HCT116 (cell line): ENCODE measurements at regions not wholly inside any gene's neighbourhood (a gene's known extent, or its start where the extent isn't known, plus 50 kb on each side); places are given as distances from the start of the nearest gene placed in this dataset.
A peak's percentile ranks its signal among the peaks of the same experiment; 100 is the strongest.

Experiments
- ATAC-seq: fragments of 200-7000 bp; cut with Tn5 transposase; 2 replicates; pipeline ENCODE4 v1.9.1; 2020; ENCODE audit warnings: mild to moderate bottlenecking, moderate library complexity
- BruUV-seq: library from RNA; stranded (reverse); fragments of 400-500 nt; replicated peaks from 2 replicates; lab custom pipeline; 2021; lab: Mats Ljungman, UMichigan
- CTCF ChIA-PET: fragments of 300-600 bp; sonication (Branson Sonifier 250); formaldehyde crosslinking; loops from one replicate; lab custom pipeline; 2021; ENCODE audit warnings: antibody characterized with exemption; lab: Charles Lee
- POLR2A ChIA-PET: fragments of 300-600, 350-600 bp; sonication (Branson Sonifier 250); formaldehyde crosslinking; loops from one replicate; lab custom pipeline; 2021; ENCODE audit warnings: antibody characterized with exemption; lab: Charles Lee
- RAD21 ChIA-PET, 2 experiments: fragments of 300-600 bp; sonication (Branson Sonifier 250); formaldehyde crosslinking; loops; one replicate each; lab custom pipeline; 2023; ENCODE audit warnings: low total read pairs in 2 of 2; ENCODE audit not compliant: uncharacterized antibody in 2 of 2, unreplicated experiment in 2 of 2, low non-redundant PET in 1 of 2; lab: Charles Lee
- DNase-seq: peaks from one replicate; pipeline ENCODE4 v3.0.0-alpha.2; 2010; ENCODE audit warnings: low read depth, low spot score
- H2AFZ ChIP-seq: fragments of 200-600 bp; shearing (Covaris generic), sonication (generic); 2 replicates; pipeline ENCODE4 v1.6.1; 2017; ENCODE audit warnings: low read depth, mixed run types, mixed read lengths, antibody characterized with exemption, low read length; ENCODE audit not compliant: poor library complexity, severe bottlenecking
- H3K27ac ChIP-seq: 2 replicates; pipeline ENCODE4 v1.5.1; 2012; ENCODE audit warnings: low read depth, low read length
- H3K27me3 ChIP-seq: fragments of 200-600 bp; sonication (generic); 2 replicates; pipeline ENCODE4 v1.6.1; 2016; ENCODE audit warnings: mixed run types, low read length, mixed read lengths; ENCODE audit not compliant: insufficient read depth
- H3K36me3 ChIP-seq, 2 experiments: fragments of 200-500 bp in 1 of 2; fragments of 200-600 bp in 1 of 2; sonication (Bioruptor generic) in 1 of 2; sonication (generic) in 1 of 2; 2 replicates each; pipeline versions ENCODE4 v1.5.1 to v1.6.1; 2014 to 2016; ENCODE audit warnings: low read length in 2 of 2, inconsistent platforms in 1 of 2, mixed read lengths in 1 of 2, mixed run types in 1 of 2; ENCODE audit not compliant: insufficient read depth in 2 of 2, control insufficient read depth in 1 of 2
- H3K4me1 ChIP-seq, 2 experiments: fragments of 200-600 bp in 1 of 2; sonication (generic) in 1 of 2; 2 replicates each; pipeline versions ENCODE4 v1.5.1 to v1.6.1; 2012 to 2017; ENCODE audit warnings: low read length in 2 of 2, inconsistent platforms in 1 of 2, mild to moderate bottlenecking in 1 of 2, mixed read lengths in 1 of 2, mixed run types in 1 of 2, moderate library complexity in 1 of 2; ENCODE audit not compliant: insufficient read depth in 2 of 2, control insufficient read depth in 1 of 2
- H3K4me2 ChIP-seq: fragments of 200-600 bp; sonication (generic); 2 replicates; pipeline ENCODE4 v1.6.1; 2017; ENCODE audit warnings: mixed run types, low read length, mixed read lengths
- H3K4me3 ChIP-seq, 2 experiments: fragments of 200-600 bp in 1 of 2; sonication (generic) in 1 of 2; replicated peaks in 1 of 2; 2 replicates each; pipeline ENCODE4 v1.5.1; 2011 to 2016; ENCODE audit warnings: low read length in 2 of 2, control low read depth in 1 of 2, low read depth in 1 of 2, mild to moderate bottlenecking in 1 of 2, mixed read lengths in 1 of 2, mixed run types in 1 of 2
- H3K79me2 ChIP-seq: fragments of 200-600 bp; sonication (generic); 2 replicates; pipeline ENCODE4 v1.6.1; 2017; ENCODE audit warnings: mild to moderate bottlenecking, mixed run types, low read length, moderate library complexity, mixed read lengths; ENCODE audit not compliant: insufficient read depth
- H3K9ac ChIP-seq: fragments of 200-600 bp; sonication (generic); 2 replicates; pipeline ENCODE4 v1.6.1; 2016; ENCODE audit warnings: low read length, mixed read lengths
- H3K9me2 ChIP-seq: fragments of 200-600 bp; sonication (generic), shearing (Covaris generic); 2 replicates; pipeline ENCODE4 v1.6.1; 2017; ENCODE audit warnings: mixed run types, mild to moderate bottlenecking, moderate library complexity; ENCODE audit not compliant: insufficient read depth
- H3K9me3 ChIP-seq, 2 experiments: fragments of 200-500 bp in 1 of 2; fragments of 200-600 bp in 1 of 2; sonication (Bioruptor generic) in 1 of 2; sonication (generic) in 1 of 2; 2 replicates each; pipeline ENCODE4 v1.6.1; 2014 to 2017; ENCODE audit warnings: low read length in 2 of 2, mixed read lengths in 2 of 2, inconsistent platforms in 1 of 2, low read depth in 1 of 2, mild to moderate bottlenecking in 1 of 2, mixed run types in 1 of 2, moderate library complexity in 1 of 2; ENCODE audit not compliant: control insufficient read depth in 1 of 2, insufficient read depth in 1 of 2
- H4K20me1 ChIP-seq: fragments of 200-600 bp; sonication (generic), shearing (Covaris generic); 2 replicates; pipeline ENCODE4 v1.6.1; 2017; ENCODE audit warnings: mixed run types, mild to moderate bottlenecking, moderate library complexity; ENCODE audit not compliant: insufficient read depth
- ATF3 ChIP-seq: IDR thresholded peaks from 2 replicates; pipeline ENCODE4 v1.6.1; 2012
- POLR2A ChIP-seq: IDR thresholded peaks from 2 replicates; pipeline ENCODE4 v1.7.0; 2011; ENCODE audit warnings: borderline replicate concordance; ENCODE audit not compliant: insufficient read depth, insufficient read length; ENCODE audit errors: extremely low read depth
- POLR2AphosphoS5 ChIP-seq: IDR thresholded peaks from 2 replicates; pipeline ENCODE4 v1.6.1; 2011; ENCODE audit warnings: mild to moderate bottlenecking, low read depth, low read length, moderate library complexity
- REST ChIP-seq: IDR thresholded peaks from 2 replicates; pipeline ENCODE4 v1.6.1; 2012; ENCODE audit warnings: low read depth
- SIN3A ChIP-seq: IDR thresholded peaks from 2 replicates; pipeline ENCODE4 v1.6.1; 2012; ENCODE audit warnings: low read depth
- SP1 ChIP-seq: IDR thresholded peaks from 2 replicates; pipeline ENCODE4 v1.6.1; 2012; ENCODE audit warnings: low read depth
- ZFX ChIP-seq: fragments of 450-650 bp; IDR thresholded peaks from 2 replicates; pipeline ENCODE4 v1.6.1; 2017
- ZNF274 ChIP-seq: fragments of 200-500 bp; sonication (Bioruptor generic); IDR thresholded peaks from 2 replicates; pipeline ENCODE4 v1.6.1; 2014; ENCODE audit warnings: mild to moderate bottlenecking, low read depth, low read length, inconsistent platforms
- intact Hi-C: fragments of 100-400 bp; cut with micrococcal nuclease; formaldehyde crosslinking; loops from 2 replicates; pipeline ENCODE4 v1.10.0; 2022
- TF ChIP-seq, protein P1 (sequence below): IDR thresholded peaks from 2 replicates; pipeline ENCODE4 v1.6.1; 2012
- TF ChIP-seq, protein P2 (sequence below), 3 experiments: fragments of 200-600 bp in 1 of 3; sonication (generic) in 1 of 3; IDR thresholded peaks in 2 of 3; conservative IDR thresholded peaks in 1 of 3; 2 replicates each; pipeline ENCODE4 v1.5.1; 2012 to 2017; ENCODE audit warnings: low read depth in 2 of 3, low read length in 2 of 3, antibody characterized with exemption in 1 of 3, borderline replicate concordance in 1 of 3, control low read depth in 1 of 3, mild to moderate bottlenecking in 1 of 3, mixed read lengths in 1 of 3, mixed run types in 1 of 3, moderate library complexity in 1 of 3; ENCODE audit not compliant: insufficient read depth in 1 of 3

DNA sequence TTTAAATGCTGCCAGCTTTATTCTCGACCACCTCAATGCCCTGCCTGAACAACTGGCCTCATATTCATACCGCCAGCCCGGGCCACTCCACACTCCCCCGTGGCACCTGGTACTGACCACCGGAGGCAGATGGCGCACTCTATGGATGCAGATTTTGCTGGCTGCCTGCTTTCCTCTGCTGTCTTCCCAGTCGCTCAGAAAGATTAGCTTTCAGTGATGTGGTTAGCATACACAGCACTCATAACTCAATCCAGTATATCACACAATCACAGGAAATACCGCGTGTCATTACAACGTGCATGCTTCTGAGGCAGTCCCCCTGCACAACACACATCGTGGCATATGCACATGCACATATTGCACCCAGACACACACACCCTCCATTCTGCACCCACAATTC, 147.2 kb upstream of the BCOR start:
- Histone ChIP-seq H4K20me1 (no peaks in the 10 kb centered on the region), H3K36me3 (no peaks in the 10 kb centered on the region), H3K4me3 (no peak overlapping the region), H2AFZ (no peak overlapping the region), H3K4me2 (no peak overlapping the region), H3K27me3 (no peaks in the 10 kb centered on the region), H3K9me3 (no peaks in the 10 kb centered on the region), H3K9me2 (no peaks in the 10 kb centered on the region), H3K4me1 (no peaks in the 10 kb centered on the region), H3K27ac (no peak overlapping the region), H3K9ac (no peak overlapping the region), H3K79me2 (no peaks in the 10 kb centered on the region)
- DNase-seq, result no peak
- intact Hi-C loops, result no loop called here
- ATAC-seq, result peak; percentile 79
- RAD21 ChIA-PET, result no interaction called here
- BruUV-seq, result no TSS peak
- CTCF ChIA-PET, result no interaction called here
- TF ChIP-seq POLR2AphosphoS5, result no peak
- TF ChIP-seq, protein P1, sequence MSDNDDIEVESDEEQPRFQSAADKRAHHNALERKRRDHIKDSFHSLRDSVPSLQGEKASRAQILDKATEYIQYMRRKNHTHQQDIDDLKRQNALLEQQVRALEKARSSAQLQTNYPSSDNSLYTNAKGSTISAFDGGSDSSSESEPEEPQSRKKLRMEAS, result no peak
- TF ChIP-seq, protein P2, sequence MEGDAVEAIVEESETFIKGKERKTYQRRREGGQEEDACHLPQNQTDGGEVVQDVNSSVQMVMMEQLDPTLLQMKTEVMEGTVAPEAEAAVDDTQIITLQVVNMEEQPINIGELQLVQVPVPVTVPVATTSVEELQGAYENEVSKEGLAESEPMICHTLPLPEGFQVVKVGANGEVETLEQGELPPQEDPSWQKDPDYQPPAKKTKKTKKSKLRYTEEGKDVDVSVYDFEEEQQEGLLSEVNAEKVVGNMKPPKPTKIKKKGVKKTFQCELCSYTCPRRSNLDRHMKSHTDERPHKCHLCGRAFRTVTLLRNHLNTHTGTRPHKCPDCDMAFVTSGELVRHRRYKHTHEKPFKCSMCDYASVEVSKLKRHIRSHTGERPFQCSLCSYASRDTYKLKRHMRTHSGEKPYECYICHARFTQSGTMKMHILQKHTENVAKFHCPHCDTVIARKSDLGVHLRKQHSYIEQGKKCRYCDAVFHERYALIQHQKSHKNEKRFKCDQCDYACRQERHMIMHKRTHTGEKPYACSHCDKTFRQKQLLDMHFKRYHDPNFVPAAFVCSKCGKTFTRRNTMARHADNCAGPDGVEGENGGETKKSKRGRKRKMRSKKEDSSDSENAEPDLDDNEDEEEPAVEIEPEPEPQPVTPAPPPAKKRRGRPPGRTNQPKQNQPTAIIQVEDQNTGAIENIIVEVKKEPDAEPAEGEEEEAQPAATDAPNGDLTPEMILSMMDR (IDR thresholded peaks at IDR 0.05 in 2 of 3, conservative IDR thresholded peaks at IDR 0.05 in 1 of 3; ENCODE audit: borderline replicate concordance in 1 of 3, insufficient read depth in 1 of 3, low read depth in 2 of 3, low read length in 2 of 3), result peak in 1 of 3 experiments; percentile 28; a peak in 2 of 6 replicates
- POLR2A ChIA-PET, result no interaction called here

DNA sequence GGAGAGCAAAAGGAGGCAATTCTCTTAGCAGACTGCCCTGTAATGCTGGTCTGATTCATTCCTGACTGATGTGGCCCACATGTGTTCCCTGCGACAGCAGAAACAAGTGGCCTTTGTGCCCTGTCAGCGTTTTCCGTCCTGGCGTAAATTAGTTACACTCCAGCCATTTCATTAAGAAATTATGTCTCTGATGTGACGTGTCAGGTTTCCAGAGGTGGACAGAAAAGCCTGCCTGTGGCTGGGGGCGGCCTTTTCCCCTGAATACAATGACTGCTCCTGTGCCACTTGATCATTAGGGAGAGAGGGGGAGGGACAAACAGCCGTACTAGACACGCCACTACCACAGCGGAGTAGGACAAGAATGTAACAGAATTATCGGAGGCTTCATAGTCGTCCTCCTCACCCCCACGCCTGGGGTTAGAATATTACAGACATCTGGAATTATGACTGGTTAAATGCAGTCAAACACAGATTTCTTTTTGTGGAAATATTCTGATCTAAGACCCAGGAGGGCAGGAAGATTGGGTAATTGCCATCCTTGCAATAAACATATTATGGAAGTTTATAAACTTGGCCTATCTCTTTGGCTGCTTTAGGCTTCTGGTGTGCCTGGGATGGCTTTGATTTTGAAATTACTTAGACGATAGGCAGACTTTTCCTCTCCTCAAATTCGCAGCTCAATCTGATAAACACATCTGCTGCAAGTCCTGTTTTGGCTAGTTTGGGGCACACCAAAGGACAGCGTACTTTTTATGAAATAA, 146.2 kb upstream of the BCOR start:
- RAD21 ChIA-PET, result no interaction called here
- Histone ChIP-seq H3K9me2 (no peaks in the 10 kb centered on the region), H3K4me3 (no peak overlapping the region), H3K4me1 (no peaks in the 10 kb centered on the region), H2AFZ (no peak overlapping the region), H3K36me3 (no peaks in the 10 kb centered on the region), H3K27ac (no peak overlapping the region), H3K9ac (no peak overlapping the region), H3K4me2 (no peak overlapping the region), H3K9me3 (no peaks in the 10 kb centered on the region), H4K20me1 (no peaks in the 10 kb centered on the region), H3K27me3 (no peaks in the 10 kb centered on the region), H3K79me2 (no peaks in the 10 kb centered on the region)
- intact Hi-C loops, result no loop called here
- ATAC-seq, result no peak
- BruUV-seq, result no TSS peak
- CTCF ChIA-PET, result no interaction called here
- DNase-seq, result no peak
- POLR2A ChIA-PET, result no interaction called here
- TF ChIP-seq POLR2A, result no peak
- no peak for TF ChIP-seq REST
- TF ChIP-seq ATF3, result no peak
- TF ChIP-seq, protein P2 (IDR thresholded peaks at IDR 0.05 in 2 of 3, conservative IDR thresholded peaks at IDR 0.05 in 1 of 3; ENCODE audit: borderline replicate concordance in 1 of 3, insufficient read depth in 1 of 3, low read depth in 2 of 3, low read length in 2 of 3), result no peak
- no peak for TF ChIP-seq SIN3A
- TF ChIP-seq ZFX, result no peak
- TF ChIP-seq SP1, result no peak
- TF ChIP-seq ZNF274, result no peak
